Activated CD4-positive, alpha-beta memory T cell treated with anti-CD3 and anti-CD28 coated beads for 36 hours (primary cell): ENCODE measurements at regions not wholly inside any gene's neighbourhood (a gene's known extent, or its start where the extent isn't known, plus 50 kb on each side); places are given as distances from the start of the nearest gene placed in this dataset.

Source experiments
- CTCF ChIA-PET: fragments of 350-600 bp; sonication (Branson Sonifier 250); formaldehyde crosslinking; loops from one replicate; lab custom pipeline; 2021; ENCODE audit warnings: antibody characterized with exemption, inconsistent platforms; lab: Charles Lee
- POLR2A ChIA-PET: fragments of 350-600 bp; sonication (Branson Sonifier 250); formaldehyde crosslinking; loops from one replicate; lab custom pipeline; 2021; ENCODE audit warnings: antibody characterized with exemption; lab: Charles Lee
- DNase-seq: peaks from one replicate; pipeline ENCODE4 v3.0.0-alpha.2; 2020
- H3K27ac Mint-ChIP-seq: one replicate; pipeline ENCODE4 v1.8.0; 2021; ENCODE audit warnings: mixed read lengths
- H3K27me3 Mint-ChIP-seq: one replicate; pipeline ENCODE4 v1.8.0; 2021; ENCODE audit warnings: mixed read lengths
- H3K36me3 Mint-ChIP-seq: one replicate; pipeline ENCODE4 v1.8.0; 2021; ENCODE audit warnings: mixed read lengths
- H3K4me1 Mint-ChIP-seq: one replicate; pipeline ENCODE4 v1.8.0; 2021; ENCODE audit warnings: low read depth, mixed read lengths
- H3K4me3 Mint-ChIP-seq: one replicate; pipeline ENCODE4 v1.8.0; 2021; ENCODE audit warnings: mild to moderate bottlenecking, mixed read lengths
- H3K9me3 Mint-ChIP-seq: one replicate; pipeline ENCODE4 v1.8.0; 2021; ENCODE audit warnings: mixed read lengths
- intact Hi-C: fragments of 100-400 bp; cut with micrococcal nuclease; formaldehyde crosslinking; loops from one replicate; pipeline ENCODE4 v1.15.1; 2023

DNA sequence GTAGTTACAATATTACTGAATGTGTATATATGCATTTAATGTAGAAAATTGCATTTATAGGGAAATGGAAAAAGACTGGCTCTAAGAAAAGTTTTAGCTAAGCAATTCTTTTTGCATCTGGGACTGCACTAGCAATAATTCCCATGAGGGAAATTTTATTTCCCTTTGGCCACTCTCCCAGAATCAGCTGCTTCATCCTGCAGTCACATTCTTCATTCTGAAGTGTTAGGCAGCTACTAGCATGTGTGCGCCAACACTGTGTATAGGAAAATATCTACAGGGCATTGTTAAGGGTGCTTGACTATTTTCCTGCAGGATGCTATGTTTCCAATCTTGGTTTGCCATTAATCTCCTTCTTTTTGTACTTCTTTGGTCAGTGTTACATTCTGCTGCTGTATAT lies 312.8 kb upstream of the PCDH20 start:
- no peaks in the 10 kb centered on the region for H3K4me1 Mint-ChIP-seq
- CTCF ChIA-PET: no interaction called here
- POLR2A ChIA-PET: no interaction called here
- no peaks in the 10 kb centered on the region for H3K9me3 Mint-ChIP-seq
- no peak overlapping the region for H3K4me3 Mint-ChIP-seq
- intact Hi-C loops: no loop called here
- H3K27me3 Mint-ChIP-seq: no peaks in the 10 kb centered on the region
- no peak for DNase-seq
- no peak overlapping the region for H3K27ac Mint-ChIP-seq
- H3K36me3 Mint-ChIP-seq: no peaks in the 10 kb centered on the region

DNA sequence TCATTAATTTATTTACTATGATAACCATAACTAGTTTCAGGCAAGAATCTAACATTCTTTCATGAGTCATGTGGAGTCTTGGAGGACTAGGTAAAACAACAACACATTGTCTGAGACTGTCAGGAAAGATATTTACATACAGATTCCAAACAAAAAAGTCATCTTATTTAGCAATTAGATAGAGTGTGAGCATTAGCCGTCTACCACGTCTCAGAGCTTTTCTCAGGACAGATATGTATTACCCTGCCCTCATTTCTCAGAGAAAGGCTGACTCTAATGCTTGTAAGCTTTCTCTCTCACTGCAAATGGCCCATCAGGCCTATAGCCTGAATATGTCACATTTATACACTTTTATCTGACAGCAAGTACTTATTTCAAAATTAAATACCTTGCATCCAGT lies 312.1 kb upstream of the PCDH20 start:
- H3K27me3 Mint-ChIP-seq: no peaks in the 10 kb centered on the region
- H3K9me3 Mint-ChIP-seq: no peaks in the 10 kb centered on the region
- H3K4me1 Mint-ChIP-seq: no peaks in the 10 kb centered on the region
- ChIA-PET CTCF (no interaction called here), POLR2A (no interaction called here)
- no peaks in the 10 kb centered on the region for H3K36me3 Mint-ChIP-seq
- H3K4me3 Mint-ChIP-seq: no peak overlapping the region
- H3K27ac Mint-ChIP-seq: no peak overlapping the region
- intact Hi-C loops: no loop called here
- DNase-seq: no peak

DNA sequence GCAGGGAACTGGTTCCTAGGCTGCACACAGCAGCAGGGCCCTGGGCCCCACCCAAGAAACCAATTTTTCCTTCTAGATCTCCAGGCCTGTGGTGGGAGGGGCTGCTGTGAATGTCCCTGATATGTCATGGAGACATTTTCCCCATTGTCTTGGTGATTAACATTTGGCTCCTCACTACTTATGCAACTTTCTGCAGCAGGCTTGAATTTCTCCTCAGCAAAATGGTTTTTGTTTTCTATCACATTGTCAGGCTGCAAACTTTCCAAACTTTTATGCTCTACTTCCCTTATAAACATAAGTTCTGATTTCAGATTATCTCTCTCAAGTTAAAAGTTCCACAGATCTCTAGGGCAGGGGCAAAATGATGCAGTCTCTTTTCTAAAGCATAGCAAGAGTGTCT lies 310.2 kb upstream of the PCDH20 start:
- Mint-ChIP-seq H3K4me1 (no peaks in the 10 kb centered on the region), H3K9me3 (no peaks in the 10 kb centered on the region), H3K4me3 (no peak overlapping the region), H3K36me3 (no peaks in the 10 kb centered on the region), H3K27me3 (no peaks in the 10 kb centered on the region), H3K27ac (no peak overlapping the region)
- intact Hi-C loops: no loop called here
- ChIA-PET CTCF (no interaction called here), POLR2A (no interaction called here)
- no peak for DNase-seq

DNA sequence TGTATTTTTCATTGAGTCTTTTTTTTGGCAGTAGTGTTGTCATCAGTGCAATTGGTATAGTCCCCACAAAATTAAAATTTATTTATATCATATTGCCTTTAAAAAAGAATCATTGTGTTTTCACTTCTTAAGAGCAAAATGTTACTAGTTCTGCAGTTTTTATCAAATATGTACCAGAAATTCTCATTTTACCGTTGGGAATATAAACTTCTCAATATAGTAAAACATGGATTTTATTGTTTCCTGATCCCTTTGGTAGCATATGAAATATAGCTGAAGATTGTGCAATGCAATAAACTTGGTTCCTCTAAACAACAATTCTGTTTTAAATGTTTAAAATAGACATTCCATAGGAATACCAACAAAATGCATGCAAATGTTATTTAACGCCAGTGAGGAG lies 306.5 kb upstream of the PCDH20 start:
- H3K27ac Mint-ChIP-seq: no peak overlapping the region
- intact Hi-C loops: no loop called here
- no peak for DNase-seq
- CTCF ChIA-PET: no interaction called here
- H3K36me3 Mint-ChIP-seq: no peaks in the 10 kb centered on the region
- no peak overlapping the region for H3K4me3 Mint-ChIP-seq
- no peaks in the 10 kb centered on the region for H3K4me1 Mint-ChIP-seq
- no peaks in the 10 kb centered on the region for H3K27me3 Mint-ChIP-seq
- H3K9me3 Mint-ChIP-seq: no peaks in the 10 kb centered on the region
- POLR2A ChIA-PET: no interaction called here

DNA sequence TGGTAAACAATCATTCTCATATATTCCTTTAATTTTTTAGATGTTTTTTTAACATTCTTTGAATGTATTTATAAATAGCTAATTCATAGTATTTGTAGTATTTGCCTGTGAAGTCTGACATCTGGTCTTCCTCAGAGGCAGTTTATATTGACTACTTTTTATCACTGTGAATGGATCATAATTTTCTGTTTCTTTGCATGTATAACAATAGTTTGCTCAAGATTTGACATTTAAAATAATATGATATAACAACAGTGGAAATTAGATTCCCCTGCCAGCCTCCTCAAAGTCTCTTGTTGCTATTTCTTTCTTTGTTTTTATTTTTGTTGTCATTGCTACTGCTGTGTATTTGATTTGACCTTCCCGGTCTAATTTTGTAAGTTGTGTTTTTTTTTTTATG lies 297.0 kb upstream of the PCDH20 start:
- intact Hi-C loops: no loop called here
- Mint-ChIP-seq H3K4me3 (no peak overlapping the region), H3K4me1 (no peaks in the 10 kb centered on the region), H3K36me3 (no peaks in the 10 kb centered on the region), H3K9me3 (peaks cover 5% of the 10 kb centered on the region), H3K27me3 (no peaks in the 10 kb centered on the region), H3K27ac (no peak overlapping the region)
- ChIA-PET CTCF (no interaction called here), POLR2A (no interaction called here)
- no peak for DNase-seq

DNA sequence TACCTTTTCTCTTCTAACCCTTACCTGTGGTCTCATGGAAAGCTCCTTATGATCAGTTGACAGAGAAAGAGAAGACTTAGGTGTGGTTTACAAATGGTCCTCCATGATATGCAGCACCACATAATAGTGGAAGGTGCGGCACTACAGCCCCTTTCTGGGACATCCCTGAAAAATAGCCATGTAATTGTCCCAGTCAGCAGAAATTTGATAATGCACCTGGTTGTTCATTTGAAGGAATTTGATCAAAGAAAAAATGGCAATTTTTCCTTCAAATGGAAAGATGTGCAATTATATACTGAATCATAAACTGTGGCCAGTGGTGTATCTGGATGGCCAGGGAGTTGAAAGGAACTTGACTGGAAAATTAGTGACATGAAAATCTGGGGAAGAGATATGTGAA lies 293.6 kb upstream of the PCDH20 start:
- Mint-ChIP-seq H3K9me3 (peaks cover 11% of the 10 kb centered on the region), H3K4me3 (no peak overlapping the region), H3K27ac (no peak overlapping the region), H3K4me1 (no peaks in the 10 kb centered on the region), H3K27me3 (no peaks in the 10 kb centered on the region), H3K36me3 (no peaks in the 10 kb centered on the region)
- ChIA-PET POLR2A (no interaction called here), CTCF (no interaction called here)
- intact Hi-C loops: no loop called here
- DNase-seq: no peak

DNA sequence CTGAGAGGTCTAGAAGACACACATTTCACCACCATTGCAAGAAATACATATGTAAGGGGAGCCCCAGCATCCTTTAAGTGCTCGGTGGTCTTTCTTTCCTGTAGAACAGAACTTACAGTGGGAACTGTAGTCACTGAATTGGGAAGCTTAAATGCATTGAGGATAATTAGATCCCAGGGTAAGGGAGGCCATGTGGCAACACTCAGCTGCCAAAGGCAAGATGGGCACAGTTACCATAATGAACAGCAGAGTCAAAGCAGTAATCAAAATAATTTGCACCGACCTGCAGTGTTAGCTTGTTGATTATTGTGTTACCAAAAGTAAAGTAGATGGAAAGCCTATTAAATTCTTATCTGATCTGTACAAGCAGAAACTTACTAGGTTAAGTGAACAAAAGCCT lies 291.2 kb upstream of the PCDH20 start:
- Mint-ChIP-seq H3K36me3 (no peaks in the 10 kb centered on the region), H3K27me3 (no peaks in the 10 kb centered on the region), H3K4me3 (no peak overlapping the region), H3K4me1 (no peaks in the 10 kb centered on the region), H3K9me3 (peaks cover 15% of the 10 kb centered on the region), H3K27ac (no peak overlapping the region)
- DNase-seq: no peak
- ChIA-PET CTCF (no interaction called here), POLR2A (no interaction called here)
- intact Hi-C loops: no loop called here

DNA sequence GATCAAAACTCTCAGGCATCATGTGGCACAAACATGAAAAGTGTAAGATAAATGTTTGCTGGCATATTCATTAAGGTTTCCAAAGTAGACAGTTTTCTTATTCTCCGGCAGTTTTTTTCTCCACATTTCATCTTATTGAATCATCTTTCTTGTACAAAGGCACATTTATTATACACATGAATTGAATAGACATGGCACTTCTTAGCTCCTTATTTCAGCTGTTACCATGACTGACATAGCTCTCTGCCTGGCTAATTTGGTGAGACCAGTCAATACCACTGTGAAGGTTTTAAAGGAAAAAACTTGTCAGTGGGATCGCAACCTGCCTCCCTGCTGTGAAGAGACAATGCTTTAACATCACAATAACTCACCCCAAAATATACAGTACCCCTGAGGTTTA lies 285.0 kb upstream of the PCDH20 start:
- ChIA-PET CTCF (no interaction called here), POLR2A (no interaction called here)
- no peaks in the 10 kb centered on the region for H3K36me3 Mint-ChIP-seq
- H3K27me3 Mint-ChIP-seq: no peaks in the 10 kb centered on the region
- intact Hi-C loops: no loop called here
- H3K4me1 Mint-ChIP-seq: no peaks in the 10 kb centered on the region
- H3K4me3 Mint-ChIP-seq: no peak overlapping the region
- no peak for DNase-seq
- peaks cover 12% of the 10 kb centered on the region for H3K9me3 Mint-ChIP-seq
- no peak overlapping the region for H3K27ac Mint-ChIP-seq

DNA sequence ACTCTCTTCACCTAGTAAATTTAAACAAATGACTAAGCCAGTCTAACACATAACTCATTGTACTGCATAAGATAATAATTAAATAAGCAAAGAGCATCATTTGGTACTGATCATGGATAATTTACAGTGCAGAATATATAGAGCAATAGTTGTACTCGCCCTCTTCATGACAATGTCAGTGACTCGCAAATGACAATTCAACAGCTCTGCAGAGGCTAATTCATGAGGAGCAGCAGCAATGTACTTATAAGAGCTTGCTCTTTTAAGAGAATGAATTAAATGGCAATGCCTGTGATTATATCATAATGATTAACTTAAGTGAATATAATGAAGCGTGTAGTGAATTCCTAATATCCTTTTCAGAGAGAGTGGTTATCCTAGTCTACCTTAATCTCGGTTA lies 284.5 kb upstream of the PCDH20 start:
- H3K36me3 Mint-ChIP-seq: no peaks in the 10 kb centered on the region
- ChIA-PET CTCF (no interaction called here), POLR2A (no interaction called here)
- no peak for DNase-seq
- intact Hi-C loops: no loop called here
- no peaks in the 10 kb centered on the region for H3K27me3 Mint-ChIP-seq
- no peak overlapping the region for H3K27ac Mint-ChIP-seq
- no peak overlapping the region for H3K4me3 Mint-ChIP-seq
- H3K4me1 Mint-ChIP-seq: no peaks in the 10 kb centered on the region
- H3K9me3 Mint-ChIP-seq: peaks cover 12% of the 10 kb centered on the region

DNA sequence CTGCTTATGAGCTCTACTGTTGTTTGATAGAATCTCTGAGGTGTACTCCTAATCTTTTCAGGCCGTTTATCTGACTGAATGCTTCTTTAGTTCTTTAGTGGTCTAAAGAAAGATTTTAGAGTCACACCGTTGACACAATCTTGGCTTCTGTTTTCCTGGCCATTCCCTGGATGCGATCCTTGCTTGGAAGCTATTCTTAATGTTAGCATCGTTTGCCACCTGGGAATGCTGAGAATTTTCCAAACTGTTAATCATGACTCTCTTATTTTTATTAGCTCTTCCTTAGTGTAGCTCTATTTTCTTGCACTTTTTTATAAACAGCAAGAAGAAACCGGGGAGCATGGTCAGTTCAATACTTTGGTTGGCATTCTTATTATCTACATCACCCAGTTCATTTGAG lies 281.0 kb upstream of the PCDH20 start:
- no peaks in the 10 kb centered on the region for H3K36me3 Mint-ChIP-seq
- H3K27me3 Mint-ChIP-seq: no peaks in the 10 kb centered on the region
- H3K4me3 Mint-ChIP-seq: no peak overlapping the region
- ChIA-PET CTCF (no interaction called here), POLR2A (no interaction called here)
- no peak for DNase-seq
- peaks cover 4% of the 10 kb centered on the region for H3K9me3 Mint-ChIP-seq
- no peaks in the 10 kb centered on the region for H3K4me1 Mint-ChIP-seq
- H3K27ac Mint-ChIP-seq: no peak overlapping the region
- intact Hi-C loops: no loop called here

DNA sequence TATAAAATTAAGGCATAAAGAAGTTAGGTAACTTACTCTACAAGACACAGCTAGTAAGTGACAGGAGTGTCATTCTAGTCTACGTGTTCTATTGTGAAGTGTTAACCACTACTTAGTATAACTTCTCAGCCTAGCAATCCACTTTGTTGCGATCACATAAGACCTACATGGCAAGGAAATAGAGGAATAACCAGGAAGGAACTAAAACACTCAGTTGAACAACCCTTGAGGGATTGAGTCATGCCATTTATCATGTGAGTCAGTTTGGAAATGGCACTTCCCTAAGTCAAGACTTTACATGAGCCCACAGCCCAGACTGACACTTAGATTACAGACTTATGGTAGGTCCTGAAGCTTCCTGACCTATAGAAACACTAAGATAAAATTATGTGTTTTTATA lies 279.5 kb upstream of the PCDH20 start:
- ChIA-PET CTCF (no interaction called here), POLR2A (no interaction called here)
- no peaks in the 10 kb centered on the region for H3K36me3 Mint-ChIP-seq
- H3K27me3 Mint-ChIP-seq: no peaks in the 10 kb centered on the region
- H3K4me3 Mint-ChIP-seq: no peak overlapping the region
- intact Hi-C loops: no loop called here
- H3K4me1 Mint-ChIP-seq: no peaks in the 10 kb centered on the region
- H3K9me3 Mint-ChIP-seq: peaks cover 4% of the 10 kb centered on the region
- DNase-seq: no peak
- no peak overlapping the region for H3K27ac Mint-ChIP-seq

DNA sequence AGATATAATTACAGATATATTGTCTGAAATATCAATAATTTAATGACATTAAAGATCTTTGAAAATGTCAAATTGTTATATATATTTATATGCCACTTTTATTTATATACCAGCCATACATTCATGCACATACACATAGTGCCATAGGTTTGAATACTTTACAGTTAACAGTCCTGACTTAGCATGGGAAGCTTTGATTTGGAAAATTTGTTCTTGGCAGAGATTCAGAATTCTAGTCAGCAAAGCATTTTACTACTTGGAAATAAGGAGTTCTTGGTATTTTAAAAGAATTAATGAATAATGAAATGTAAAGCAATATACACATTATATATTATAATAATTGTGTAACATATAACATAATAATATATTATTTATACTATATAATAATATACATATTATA lies 277.0 kb upstream of the PCDH20 start:
- Mint-ChIP-seq H3K36me3 (no peaks in the 10 kb centered on the region), H3K4me3 (no peak overlapping the region), H3K4me1 (no peaks in the 10 kb centered on the region), H3K27ac (no peak overlapping the region), H3K27me3 (no peaks in the 10 kb centered on the region), H3K9me3 (peaks cover 9% of the 10 kb centered on the region)
- ChIA-PET CTCF (no interaction called here), POLR2A (no interaction called here)
- DNase-seq: no peak
- intact Hi-C loops: no loop called here

DNA sequence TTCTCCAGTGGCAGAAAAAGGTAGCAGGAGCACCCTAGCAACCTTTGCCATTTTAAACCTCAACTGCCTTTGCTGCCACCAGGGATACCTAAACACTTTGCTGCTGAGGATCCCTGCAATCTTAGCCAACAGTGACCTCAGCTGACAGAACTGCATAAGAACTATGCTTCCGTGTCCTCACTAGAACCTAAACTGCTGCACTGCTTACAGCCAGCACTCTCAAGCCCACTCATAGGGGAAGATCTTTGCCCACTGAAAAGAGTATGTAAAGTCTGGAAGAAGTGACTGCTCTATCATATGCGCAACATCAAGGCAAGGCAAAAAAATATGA lies 270.0 kb upstream of the PCDH20 start:
- Mint-ChIP-seq H3K27ac (no peak overlapping the region), H3K4me3 (no peak overlapping the region), H3K9me3 (peaks cover 18% of the 10 kb centered on the region), H3K27me3 (no peaks in the 10 kb centered on the region), H3K36me3 (no peaks in the 10 kb centered on the region), H3K4me1 (no peaks in the 10 kb centered on the region)
- ChIA-PET POLR2A (no interaction called here), CTCF (no interaction called here)
- no peak for DNase-seq
- intact Hi-C loops: no loop called here
